ENCODE measurements at regions not wholly inside any gene's neighbourhood (a gene's known extent, or its start where the extent isn't known, plus 50 kb on each side); places are given as distances from the start of the nearest gene placed in this dataset.

GRCh38 chr5:51095486-51095885 lies 287.8 kb upstream of the ISL1 start:
- no peak for TF ChIP-seq POLR2A (IDR thresholded peaks at IDR 0.05)
- TF ChIP-seq, protein P1, sequence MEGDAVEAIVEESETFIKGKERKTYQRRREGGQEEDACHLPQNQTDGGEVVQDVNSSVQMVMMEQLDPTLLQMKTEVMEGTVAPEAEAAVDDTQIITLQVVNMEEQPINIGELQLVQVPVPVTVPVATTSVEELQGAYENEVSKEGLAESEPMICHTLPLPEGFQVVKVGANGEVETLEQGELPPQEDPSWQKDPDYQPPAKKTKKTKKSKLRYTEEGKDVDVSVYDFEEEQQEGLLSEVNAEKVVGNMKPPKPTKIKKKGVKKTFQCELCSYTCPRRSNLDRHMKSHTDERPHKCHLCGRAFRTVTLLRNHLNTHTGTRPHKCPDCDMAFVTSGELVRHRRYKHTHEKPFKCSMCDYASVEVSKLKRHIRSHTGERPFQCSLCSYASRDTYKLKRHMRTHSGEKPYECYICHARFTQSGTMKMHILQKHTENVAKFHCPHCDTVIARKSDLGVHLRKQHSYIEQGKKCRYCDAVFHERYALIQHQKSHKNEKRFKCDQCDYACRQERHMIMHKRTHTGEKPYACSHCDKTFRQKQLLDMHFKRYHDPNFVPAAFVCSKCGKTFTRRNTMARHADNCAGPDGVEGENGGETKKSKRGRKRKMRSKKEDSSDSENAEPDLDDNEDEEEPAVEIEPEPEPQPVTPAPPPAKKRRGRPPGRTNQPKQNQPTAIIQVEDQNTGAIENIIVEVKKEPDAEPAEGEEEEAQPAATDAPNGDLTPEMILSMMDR (IDR thresholded peaks at IDR 0.05): no peak
